ENCODE measurements at regions not wholly inside any gene's neighbourhood (a gene's known extent, or its start where the extent isn't known, plus 50 kb on each side); places are given as distances from the start of the nearest gene placed in this dataset.
"Not testable (repeated sequence)": the region's sequence is repeated elsewhere in the genome, so short reads cannot be mapped to it uniquely, and the experiment has no call there.

DNA sequence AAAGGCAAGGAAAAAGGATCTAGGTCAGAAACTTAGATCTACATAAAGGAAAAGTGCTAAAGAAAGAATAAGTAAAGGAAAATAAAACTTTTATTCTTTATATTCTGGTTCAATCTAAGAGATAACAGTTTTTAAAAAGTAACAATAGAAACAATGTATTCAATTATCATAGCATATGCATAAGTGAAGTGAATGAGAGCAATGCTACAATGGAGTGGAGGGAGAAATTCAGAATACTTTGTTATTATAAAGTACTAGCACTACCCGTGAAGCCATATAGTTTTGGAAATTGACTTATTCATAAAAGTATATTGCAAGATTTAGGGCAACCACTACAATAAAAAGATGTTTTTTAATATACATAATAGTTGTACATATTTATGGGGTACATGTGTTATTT lies 586.0 kb upstream of the MDGA2 start:
- TF ChIP-seq, protein P1, sequence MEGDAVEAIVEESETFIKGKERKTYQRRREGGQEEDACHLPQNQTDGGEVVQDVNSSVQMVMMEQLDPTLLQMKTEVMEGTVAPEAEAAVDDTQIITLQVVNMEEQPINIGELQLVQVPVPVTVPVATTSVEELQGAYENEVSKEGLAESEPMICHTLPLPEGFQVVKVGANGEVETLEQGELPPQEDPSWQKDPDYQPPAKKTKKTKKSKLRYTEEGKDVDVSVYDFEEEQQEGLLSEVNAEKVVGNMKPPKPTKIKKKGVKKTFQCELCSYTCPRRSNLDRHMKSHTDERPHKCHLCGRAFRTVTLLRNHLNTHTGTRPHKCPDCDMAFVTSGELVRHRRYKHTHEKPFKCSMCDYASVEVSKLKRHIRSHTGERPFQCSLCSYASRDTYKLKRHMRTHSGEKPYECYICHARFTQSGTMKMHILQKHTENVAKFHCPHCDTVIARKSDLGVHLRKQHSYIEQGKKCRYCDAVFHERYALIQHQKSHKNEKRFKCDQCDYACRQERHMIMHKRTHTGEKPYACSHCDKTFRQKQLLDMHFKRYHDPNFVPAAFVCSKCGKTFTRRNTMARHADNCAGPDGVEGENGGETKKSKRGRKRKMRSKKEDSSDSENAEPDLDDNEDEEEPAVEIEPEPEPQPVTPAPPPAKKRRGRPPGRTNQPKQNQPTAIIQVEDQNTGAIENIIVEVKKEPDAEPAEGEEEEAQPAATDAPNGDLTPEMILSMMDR (conservative IDR thresholded peaks at IDR 0.05; ENCODE audit: control insufficient read depth, insufficient read depth, low read depth, low read length), result no peak
- H3K4me3 ChIP-seq (ENCODE audit: control insufficient read depth, low read depth, low read length), result no peak overlapping the region
- DNase-seq (ENCODE audit: low read depth), result no peak

GRCh38 chr14:48260394-48261295 lies 585.2 kb upstream of the MDGA2 start:
- H3K4me3 ChIP-seq (ENCODE audit: control insufficient read depth, low read depth, low read length); DNase-seq (ENCODE audit: low read depth): not testable (repeated sequence)

DNA sequence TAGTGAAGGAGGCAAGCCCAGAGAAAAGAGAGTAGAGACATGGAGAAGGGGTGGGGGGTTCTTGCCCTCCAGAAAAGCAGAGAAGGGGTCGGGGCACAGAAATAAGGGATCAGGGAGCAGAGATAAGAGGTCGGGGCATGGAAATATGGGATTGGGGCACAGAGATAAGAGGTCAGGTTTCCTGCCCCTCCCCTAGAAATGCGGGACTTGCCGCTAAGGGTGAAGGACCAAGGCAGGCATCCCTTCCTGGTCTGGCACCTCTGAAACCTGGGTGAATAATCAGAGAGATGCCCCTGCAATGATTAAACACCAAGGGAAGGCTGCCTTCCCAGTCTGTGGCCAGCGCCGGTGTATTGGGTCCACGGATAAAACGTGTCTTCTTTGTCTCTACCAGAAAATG lies 584.5 kb upstream of the MDGA2 start:
- H3K4me3 ChIP-seq (ENCODE audit: control insufficient read depth, low read depth, low read length); DNase-seq (ENCODE audit: low read depth): not testable (repeated sequence)

DNA sequence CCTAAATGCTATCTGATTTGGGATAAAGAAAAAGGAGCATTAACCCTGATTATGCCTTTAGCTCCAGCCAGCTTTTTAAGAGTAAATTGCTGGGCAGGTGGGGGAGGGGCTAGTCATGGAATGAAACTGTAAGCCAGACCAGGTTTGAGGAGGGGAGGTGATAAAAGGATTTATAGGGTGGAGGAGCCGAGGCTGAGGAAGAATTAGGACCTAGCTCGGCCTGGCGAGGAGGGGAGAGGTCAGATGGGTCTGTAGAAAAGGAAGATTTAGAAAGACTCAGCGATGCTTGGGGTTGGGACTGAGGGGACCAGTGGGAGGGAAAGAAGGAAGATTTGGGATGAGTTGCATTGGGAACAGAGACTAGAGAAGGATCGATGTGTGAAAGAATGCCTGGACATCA lies 583.8 kb upstream of the MDGA2 start:
- H3K4me3 ChIP-seq (ENCODE audit: control insufficient read depth, low read depth, low read length); DNase-seq (ENCODE audit: low read depth): not testable (repeated sequence)

GRCh38 chr14:48258703-48259102 lies 583.3 kb upstream of the MDGA2 start:
- DNase-seq (ENCODE audit: low read depth); H3K4me3 ChIP-seq (ENCODE audit: control insufficient read depth, low read depth, low read length): not testable (repeated sequence)

- DNase-seq (ENCODE audit: low read depth), result no peak
- no peak overlapping the region for H3K4me3 ChIP-seq (ENCODE audit: control insufficient read depth, low read depth, low read length)
- TF ChIP-seq, protein P1 (conservative IDR thresholded peaks at IDR 0.05; ENCODE audit: control insufficient read depth, insufficient read depth, low read depth, low read length), result no peak
Measured at GRCh38 chr14:48253020-48253419, 577.6 kb upstream of the MDGA2 start.

GRCh38 chr14:48251290-48251689 lies 575.9 kb upstream of the MDGA2 start:
- TF ChIP-seq, protein P1 (conservative IDR thresholded peaks at IDR 0.05; ENCODE audit: control insufficient read depth, insufficient read depth, low read depth, low read length), result no peak
- no peak for DNase-seq (ENCODE audit: low read depth)
- no peak overlapping the region for H3K4me3 ChIP-seq (ENCODE audit: control insufficient read depth, low read depth, low read length)

- H3K4me3 ChIP-seq (ENCODE audit: control insufficient read depth, low read depth, low read length), result no peak overlapping the region
- no peak for DNase-seq (ENCODE audit: low read depth)
- TF ChIP-seq, protein P1 (conservative IDR thresholded peaks at IDR 0.05; ENCODE audit: control insufficient read depth, insufficient read depth, low read depth, low read length), result no peak
Measured at GRCh38 chr14:48250575-48250974, 575.2 kb upstream of the MDGA2 start.

DNA sequence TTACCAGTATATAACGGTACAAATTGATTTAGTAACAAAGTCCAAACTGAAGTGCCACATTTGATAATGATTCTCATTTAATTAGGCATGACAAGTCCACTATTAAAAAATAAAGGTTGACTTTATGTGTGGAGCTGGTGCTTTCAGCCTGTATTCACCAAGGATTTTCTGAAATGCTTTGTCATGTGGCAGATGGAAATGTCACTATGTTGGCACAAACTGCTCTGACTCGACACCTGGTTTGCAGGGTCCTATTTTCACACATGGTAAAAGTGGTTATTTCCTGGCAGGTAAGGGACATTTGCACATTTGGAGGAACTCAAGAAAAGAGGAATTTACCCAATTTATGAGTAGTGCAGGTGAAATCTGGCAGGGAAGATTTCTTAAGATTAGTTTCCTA lies 572.6 kb upstream of the MDGA2 start:
- DNase-seq (ENCODE audit: low read depth), result no peak
- TF ChIP-seq, protein P1 (conservative IDR thresholded peaks at IDR 0.05; ENCODE audit: control insufficient read depth, insufficient read depth, low read depth, low read length), result no peak
- no peak overlapping the region for H3K4me3 ChIP-seq (ENCODE audit: control insufficient read depth, low read depth, low read length)
